Chondrocyte (in vitro differentiated cells): ENCODE measurements at regions not wholly inside any gene's neighbourhood (a gene's known extent, or its start where the extent isn't known, plus 50 kb on each side); places are given as distances from the start of the nearest gene placed in this dataset.

ENCODE experiments used
- DNase-seq: peaks from one replicate; pipeline ENCODE4 v3.0.0; 2021; ENCODE audit warnings: mixed read lengths, low spot score
- H3K27ac Mint-ChIP-seq: one replicate; pipeline ENCODE4 v1.8.0; 2021; ENCODE audit warnings: mild to moderate bottlenecking, moderate library complexity, mixed read lengths; ENCODE audit not compliant: unreplicated experiment
- H3K27me3 Mint-ChIP-seq: 2 replicates; pipeline ENCODE4 v1.8.0; 2021; ENCODE audit warnings: low read depth, mixed read lengths
- H3K36me3 Mint-ChIP-seq: 2 replicates; pipeline ENCODE4 v1.8.0; 2021; ENCODE audit warnings: low read depth, mixed read lengths
- H3K4me1 Mint-ChIP-seq: 2 replicates; pipeline ENCODE4 v1.8.0; 2021; ENCODE audit warnings: low read depth, mild to moderate bottlenecking, mixed read lengths
- H3K4me3 Mint-ChIP-seq: one replicate; pipeline ENCODE4 v1.8.0; 2021; ENCODE audit warnings: mild to moderate bottlenecking, moderate library complexity, mixed read lengths; ENCODE audit not compliant: unreplicated experiment
- H3K9me3 Mint-ChIP-seq: 2 replicates; pipeline ENCODE4 v1.8.0; 2021; ENCODE audit warnings: low read depth, mixed read lengths
- TF ChIP-seq, protein P1 (sequence below): fragments of 200-600 bp; sonication (generic); IDR thresholded peaks from 2 replicates; pipeline ENCODE4 v1.5.0; 2021; ENCODE audit warnings: antibody characterized with exemption, mild to moderate bottlenecking, moderate library complexity

DNA sequence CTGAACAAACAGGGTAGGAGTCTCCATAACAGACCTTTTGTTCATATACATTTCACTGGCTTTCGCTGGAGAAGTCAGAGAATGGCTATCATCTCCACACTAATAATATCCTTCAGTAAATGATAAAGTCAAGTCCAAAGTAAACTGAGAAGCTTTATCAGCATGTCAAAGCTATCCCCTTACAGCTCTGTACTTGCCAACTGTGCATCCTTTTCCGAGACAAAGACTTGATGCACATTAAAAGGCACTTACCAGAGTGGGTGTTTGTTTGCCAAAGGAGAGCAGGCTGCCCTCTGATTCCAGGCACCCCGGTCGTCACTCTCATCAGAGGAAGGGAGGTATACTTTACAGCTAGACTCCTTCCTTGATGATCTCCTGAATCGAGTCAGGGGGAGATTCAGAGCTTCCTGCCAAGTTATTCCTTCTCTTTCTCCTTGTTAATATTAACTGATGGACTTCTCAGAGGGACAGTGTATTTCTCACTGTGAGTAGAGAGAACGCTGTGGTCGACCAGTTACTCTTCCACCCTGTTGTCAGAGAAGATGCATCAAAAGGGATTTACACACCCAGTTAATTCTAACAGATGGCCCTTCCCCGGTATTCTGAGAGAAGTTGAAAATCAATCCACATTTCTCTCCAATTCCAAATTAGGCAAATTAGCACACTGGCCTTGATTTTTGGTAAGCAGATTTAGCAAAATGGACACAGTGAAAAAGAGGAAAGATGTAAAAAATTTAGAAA is 504.7 kb upstream of the NR2F2 start:
- DNase-seq = no peak
- Mint-ChIP-seq H3K27ac (no peak overlapping the region), H3K9me3 (no peaks in the 10 kb centered on the region), H3K27me3 (no peaks in the 10 kb centered on the region), H3K36me3 (no peaks in the 10 kb centered on the region), H3K4me1 (no peaks in the 10 kb centered on the region), H3K4me3 (no peak overlapping the region)
- TF ChIP-seq, protein P1, sequence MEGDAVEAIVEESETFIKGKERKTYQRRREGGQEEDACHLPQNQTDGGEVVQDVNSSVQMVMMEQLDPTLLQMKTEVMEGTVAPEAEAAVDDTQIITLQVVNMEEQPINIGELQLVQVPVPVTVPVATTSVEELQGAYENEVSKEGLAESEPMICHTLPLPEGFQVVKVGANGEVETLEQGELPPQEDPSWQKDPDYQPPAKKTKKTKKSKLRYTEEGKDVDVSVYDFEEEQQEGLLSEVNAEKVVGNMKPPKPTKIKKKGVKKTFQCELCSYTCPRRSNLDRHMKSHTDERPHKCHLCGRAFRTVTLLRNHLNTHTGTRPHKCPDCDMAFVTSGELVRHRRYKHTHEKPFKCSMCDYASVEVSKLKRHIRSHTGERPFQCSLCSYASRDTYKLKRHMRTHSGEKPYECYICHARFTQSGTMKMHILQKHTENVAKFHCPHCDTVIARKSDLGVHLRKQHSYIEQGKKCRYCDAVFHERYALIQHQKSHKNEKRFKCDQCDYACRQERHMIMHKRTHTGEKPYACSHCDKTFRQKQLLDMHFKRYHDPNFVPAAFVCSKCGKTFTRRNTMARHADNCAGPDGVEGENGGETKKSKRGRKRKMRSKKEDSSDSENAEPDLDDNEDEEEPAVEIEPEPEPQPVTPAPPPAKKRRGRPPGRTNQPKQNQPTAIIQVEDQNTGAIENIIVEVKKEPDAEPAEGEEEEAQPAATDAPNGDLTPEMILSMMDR = no peak

DNA sequence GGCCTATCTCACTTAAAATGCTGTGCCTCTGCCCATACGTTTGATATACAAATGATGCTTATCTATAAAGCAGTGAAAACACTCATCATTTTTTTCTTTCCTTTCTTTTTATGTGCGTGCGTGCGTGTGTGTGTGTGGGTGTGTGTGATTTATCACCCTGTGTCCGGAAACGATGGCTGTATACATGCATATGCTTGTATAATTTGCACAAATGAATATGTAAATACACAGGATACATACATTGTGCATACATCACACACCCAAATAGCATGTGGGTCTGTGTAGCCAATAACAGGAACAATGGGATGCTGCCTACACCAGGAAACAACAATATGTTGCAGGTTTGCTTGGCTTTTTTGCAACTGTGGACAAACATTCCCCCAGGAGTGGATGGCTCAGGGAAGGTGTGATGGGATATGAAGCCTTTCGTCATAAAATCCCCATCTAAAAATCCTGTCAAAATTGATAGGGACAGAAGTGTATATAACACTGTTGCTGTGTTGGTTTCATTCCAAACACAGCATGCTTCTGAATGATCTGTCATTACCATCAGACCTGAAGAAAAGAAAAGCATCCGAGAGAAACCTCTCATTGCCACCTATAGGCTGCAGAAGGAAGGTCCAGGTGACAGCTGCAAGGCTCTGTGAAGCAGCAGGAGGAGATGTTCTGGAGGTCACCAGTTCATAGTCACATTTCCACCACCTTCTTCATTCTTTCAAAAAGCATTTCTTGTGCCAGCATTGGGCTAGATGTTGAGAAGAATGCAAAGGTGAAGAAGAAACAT is 503.9 kb upstream of the NR2F2 start:
- no peak overlapping the region for H3K4me3 Mint-ChIP-seq
- TF ChIP-seq, protein P1 = peak; percentile 40
- no peaks in the 10 kb centered on the region for H3K36me3 Mint-ChIP-seq
- H3K4me1 Mint-ChIP-seq = peaks cover 3% of the 10 kb centered on the region
- no peak overlapping the region for H3K27ac Mint-ChIP-seq
- no peaks in the 10 kb centered on the region for H3K9me3 Mint-ChIP-seq
- H3K27me3 Mint-ChIP-seq = no peaks in the 10 kb centered on the region
- no peak for DNase-seq

DNA sequence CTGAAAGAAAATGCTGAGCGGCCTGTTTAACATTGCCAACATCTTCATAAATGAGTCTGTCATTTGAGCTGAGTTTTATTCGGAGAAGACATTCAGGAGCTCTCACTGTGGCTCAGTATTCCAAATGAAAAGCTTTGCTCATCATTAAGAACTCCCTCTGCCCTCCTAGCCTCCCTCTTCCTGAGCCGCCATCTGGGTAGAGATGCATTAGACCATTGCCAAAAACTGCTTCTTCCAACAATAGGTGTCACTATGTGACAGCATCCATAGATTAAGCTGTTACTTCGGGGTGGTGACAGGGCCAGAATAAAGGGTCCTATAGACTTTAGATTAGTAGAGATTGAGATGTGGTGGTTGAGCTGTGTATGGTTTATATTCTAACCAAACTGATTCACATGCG is 501.4 kb upstream of the NR2F2 start:
- Mint-ChIP-seq H3K36me3 (no peaks in the 10 kb centered on the region), H3K4me1 (peaks cover 3% of the 10 kb centered on the region), H3K4me3 (no peak overlapping the region), H3K9me3 (no peaks in the 10 kb centered on the region), H3K27ac (no peak overlapping the region), H3K27me3 (no peaks in the 10 kb centered on the region)
- DNase-seq = no peak
- TF ChIP-seq, protein P1 = no peak

DNA sequence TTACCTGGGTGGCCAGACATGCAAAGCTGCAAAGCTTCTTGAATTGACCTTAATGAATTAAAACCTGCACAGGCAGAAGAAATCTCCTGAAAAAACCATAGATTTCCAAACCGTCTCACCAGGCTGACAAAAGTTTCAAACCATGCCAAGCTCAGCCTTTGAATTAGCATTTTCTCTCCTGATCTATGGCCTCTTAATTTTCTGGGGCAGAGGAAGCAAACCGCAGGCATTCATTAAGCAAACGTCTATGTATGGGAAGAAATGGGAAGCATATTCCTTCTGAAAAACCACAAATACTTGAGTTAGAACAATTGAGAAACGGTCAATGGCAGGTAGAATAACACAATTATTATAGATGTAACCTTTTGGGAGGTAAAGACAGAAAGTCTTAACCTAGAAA is 500.2 kb upstream of the NR2F2 start:
- peaks cover 3% of the 10 kb centered on the region for H3K4me1 Mint-ChIP-seq
- H3K4me3 Mint-ChIP-seq = no peak overlapping the region
- no peak for DNase-seq
- no peaks in the 10 kb centered on the region for H3K27me3 Mint-ChIP-seq
- no peaks in the 10 kb centered on the region for H3K36me3 Mint-ChIP-seq
- H3K9me3 Mint-ChIP-seq = no peaks in the 10 kb centered on the region
- H3K27ac Mint-ChIP-seq = no peak overlapping the region
- TF ChIP-seq, protein P1 = no peak

DNA sequence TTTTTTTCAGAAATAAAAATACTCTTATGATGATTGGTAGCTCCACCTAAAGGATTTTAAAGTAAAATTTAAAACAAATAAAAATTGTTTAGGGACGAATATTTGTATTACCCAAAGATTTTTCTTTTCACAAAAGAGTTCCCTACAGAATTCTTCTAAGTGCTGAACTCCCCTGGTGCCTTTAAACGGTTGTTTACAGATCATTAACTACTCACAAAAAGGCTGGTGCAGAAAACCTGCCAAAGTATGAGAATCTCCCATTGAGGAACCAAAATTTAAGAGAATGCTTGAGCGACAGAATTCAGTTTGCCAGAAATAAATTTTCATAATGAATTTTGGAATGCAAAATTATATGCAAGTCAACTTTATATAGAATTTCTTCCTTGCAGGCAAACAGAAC is 497.8 kb upstream of the NR2F2 start:
- H3K36me3 Mint-ChIP-seq = no peaks in the 10 kb centered on the region
- TF ChIP-seq, protein P1 = no peak
- no peak overlapping the region for H3K27ac Mint-ChIP-seq

More for the DNA sequence above, 497.8 kb upstream of the NR2F2 start:
- H3K4me3 Mint-ChIP-seq = no peak overlapping the region
- peaks cover 3% of the 10 kb centered on the region for H3K4me1 Mint-ChIP-seq
- DNase-seq = no peak
- no peaks in the 10 kb centered on the region for H3K27me3 Mint-ChIP-seq
- H3K9me3 Mint-ChIP-seq = no peaks in the 10 kb centered on the region
